Stimulated activated CD4-positive, alpha-beta T cell treated with anti-CD3 and anti-CD28 coated beads, TNF-alpha, amount 100 ng/mL, for 24 hours (primary cell): ENCODE measurements at regions not wholly inside any gene's neighbourhood (a gene's known extent, or its start where the extent isn't known, plus 50 kb on each side); places are given as distances from the start of the nearest gene placed in this dataset.

Experiments
- DNase-seq, 3 experiments: peaks; one replicate each; pipeline ENCODE4 v3.0.0-alpha.2; 2020; ENCODE audit warnings: low read depth in 3 of 3

- no peak for DNase-seq
Measured at GRCh38 chr9:20199111-20199510, 410.3 kb upstream of the SLC24A2 start.

GRCh38 chr9:20197976-20198685 lies 409.3 kb upstream of the SLC24A2 start:
- no peak for DNase-seq

- DNase-seq = no peak
Measured at GRCh38 chr9:20191228-20191840, 402.5 kb upstream of the SLC24A2 start.

- DNase-seq = no peak
Measured at GRCh38 chr9:20189871-20190270, 401.0 kb upstream of the SLC24A2 start.

GRCh38 chr9:20188616-20189369 lies 400.0 kb upstream of the SLC24A2 start:
- no peak for DNase-seq

GRCh38 chr9:20187318-20187717 lies 398.5 kb upstream of the SLC24A2 start:
- DNase-seq = no peak

- DNase-seq = no peak
Measured at GRCh38 chr9:20186823-20187222, 398.0 kb upstream of the SLC24A2 start.

- DNase-seq = no peak
Measured at GRCh38 chr9:20186231-20186630, 397.4 kb upstream of the SLC24A2 start.

GRCh38 chr9:20184541-20184940 lies 395.7 kb upstream of the SLC24A2 start:
- DNase-seq = no peak

GRCh38 chr9:20178679-20179078 lies 389.8 kb upstream of the SLC24A2 start:
- DNase-seq = no peak

- no peak for DNase-seq
Measured at GRCh38 chr9:20178197-20178596, 389.4 kb upstream of the SLC24A2 start.

- no peak for DNase-seq
Measured at GRCh38 chr9:20170122-20170521, 381.3 kb upstream of the SLC24A2 start.

- DNase-seq = no peak
Measured at GRCh38 chr9:20152151-20152725, 363.4 kb upstream of the SLC24A2 start.

- no peak for DNase-seq
Measured at GRCh38 chr9:20148416-20148815, 359.6 kb upstream of the SLC24A2 start.

- DNase-seq = no peak
Measured at GRCh38 chr9:20144197-20144596, 355.4 kb upstream of the SLC24A2 start.

GRCh38 chr9:20139763-20140290 lies 351.0 kb upstream of the SLC24A2 start:
- no peak for DNase-seq

GRCh38 chr9:20138841-20139240 lies 350.0 kb upstream of the SLC24A2 start:
- DNase-seq = no peak

- no peak for DNase-seq
Measured at GRCh38 chr9:20138116-20138515, 349.3 kb upstream of the SLC24A2 start.

GRCh38 chr9:20137425-20137824 lies 348.6 kb upstream of the SLC24A2 start:
- no peak for DNase-seq

GRCh38 chr9:20135119-20135697 lies 346.4 kb upstream of the SLC24A2 start:
- no peak for DNase-seq

GRCh38 chr9:20125727-20126126 lies 336.9 kb upstream of the SLC24A2 start:
- no peak for DNase-seq

GRCh38 chr9:20119566-20119965 lies 330.7 kb upstream of the SLC24A2 start:
- DNase-seq = no peak
